ENCODE measurements at regions not wholly inside any gene's neighbourhood (a gene's known extent, or its start where the extent isn't known, plus 50 kb on each side); places are given as distances from the start of the nearest gene placed in this dataset.
"Not testable (repeated sequence)": the region's sequence is repeated elsewhere in the genome, so short reads cannot be mapped to it uniquely, and the experiment has no call there.

DNA sequence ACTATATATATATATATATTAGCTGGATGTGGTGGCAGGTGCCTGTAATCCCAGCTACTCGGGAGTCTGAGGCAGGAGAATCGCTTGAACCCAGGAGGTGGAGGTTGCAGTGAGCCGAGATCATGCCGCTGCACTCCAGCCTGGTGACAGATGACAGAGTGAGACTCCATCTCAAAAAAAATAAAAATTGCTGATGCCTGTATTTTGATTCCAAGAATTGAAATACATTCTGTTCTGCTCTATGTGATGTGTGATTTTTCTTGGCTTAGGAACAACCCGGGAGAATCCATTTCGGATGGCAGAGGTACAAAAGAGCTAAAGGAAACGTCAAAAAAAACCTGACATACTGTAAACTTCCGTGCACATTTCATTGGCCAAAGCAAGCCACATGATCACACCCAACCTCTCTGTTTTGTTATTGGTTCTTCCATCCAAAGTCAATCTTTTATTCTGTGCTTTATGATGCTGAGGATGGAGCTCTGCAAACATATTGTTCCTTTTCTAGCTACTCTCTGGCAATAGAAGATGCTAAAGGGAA lies 478.1 kb upstream of the MAP2 start:
- no peak for DNase-seq

DNA sequence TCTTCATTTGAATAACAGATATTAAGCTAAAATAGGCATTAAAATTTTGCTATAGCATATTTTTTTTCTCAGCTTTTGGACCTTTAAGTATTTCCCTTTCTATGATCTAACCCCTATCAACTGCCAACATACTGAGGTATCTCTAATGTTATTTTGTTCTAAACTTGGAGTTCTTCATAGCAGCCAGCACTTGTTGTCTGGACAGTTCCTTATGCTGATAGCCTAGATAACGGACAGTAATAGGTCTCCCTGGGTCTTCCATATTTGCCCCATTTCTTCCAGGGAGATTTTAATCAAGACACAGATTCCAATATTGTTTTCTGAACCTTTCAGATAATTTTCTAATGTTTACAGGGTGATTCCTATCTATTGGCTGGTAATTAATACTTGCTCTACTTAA lies 475.8 kb upstream of the MAP2 start:
- DNase-seq = no peak

DNA sequence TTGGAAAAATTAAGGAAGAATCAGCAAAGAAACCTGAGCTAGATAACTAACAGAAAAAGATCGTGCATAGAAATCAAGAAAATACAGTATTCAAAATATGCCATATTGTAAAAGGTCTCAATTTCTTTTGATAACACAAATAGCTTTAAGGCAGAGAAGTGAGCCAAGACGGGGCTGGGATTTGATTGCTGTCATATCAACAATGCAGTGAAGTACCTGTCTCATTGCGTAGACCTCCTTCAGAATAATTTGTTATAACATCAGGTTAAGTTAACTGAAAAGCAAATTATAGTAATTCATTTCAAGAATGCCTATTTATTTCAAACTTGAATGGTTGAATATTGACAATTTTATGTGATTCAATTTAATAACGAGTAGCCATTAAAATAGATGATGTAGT lies 453.8 kb upstream of the MAP2 start:
- no peak for DNase-seq

DNA sequence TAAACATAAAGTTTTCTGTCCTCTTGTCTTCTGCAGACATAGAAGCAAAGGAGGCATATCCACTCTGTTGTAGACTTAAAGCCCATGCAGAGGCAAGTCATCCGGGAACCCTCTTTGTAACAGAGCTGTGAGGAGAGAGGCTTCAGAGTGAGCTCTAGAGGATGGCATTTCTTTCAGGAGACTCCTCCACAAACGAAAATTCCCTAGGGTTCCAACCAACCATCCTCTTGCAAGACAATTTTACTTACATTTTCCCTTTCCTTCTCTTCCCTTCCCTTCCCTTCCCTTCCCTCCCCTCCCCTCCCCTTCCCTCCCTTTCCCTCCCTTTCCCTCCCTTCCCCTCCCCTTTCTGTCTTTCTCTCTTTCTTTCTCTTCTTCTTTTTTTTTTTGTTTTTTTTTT lies 446.3 kb upstream of the MAP2 start:
- no peak for DNase-seq

DNA sequence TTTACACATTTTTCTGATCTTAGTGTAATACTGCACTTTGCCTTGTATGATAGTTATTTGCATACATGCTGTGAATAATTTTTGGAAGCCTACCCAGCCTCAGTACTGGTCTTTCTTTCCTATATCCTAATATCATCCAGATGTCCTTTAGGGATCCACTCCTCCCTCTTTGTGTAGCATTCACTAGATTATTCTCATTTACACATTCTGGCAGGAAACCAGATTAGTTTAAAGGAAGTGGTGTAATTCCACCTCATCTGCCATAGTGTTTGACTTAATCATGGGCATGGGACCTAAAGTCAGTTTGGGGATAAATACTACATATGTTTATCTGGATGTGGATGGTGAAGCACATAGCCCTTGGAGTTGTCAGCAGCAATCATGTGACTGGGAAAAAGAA lies 444.9 kb upstream of the MAP2 start:
- no peak for DNase-seq

DNA sequence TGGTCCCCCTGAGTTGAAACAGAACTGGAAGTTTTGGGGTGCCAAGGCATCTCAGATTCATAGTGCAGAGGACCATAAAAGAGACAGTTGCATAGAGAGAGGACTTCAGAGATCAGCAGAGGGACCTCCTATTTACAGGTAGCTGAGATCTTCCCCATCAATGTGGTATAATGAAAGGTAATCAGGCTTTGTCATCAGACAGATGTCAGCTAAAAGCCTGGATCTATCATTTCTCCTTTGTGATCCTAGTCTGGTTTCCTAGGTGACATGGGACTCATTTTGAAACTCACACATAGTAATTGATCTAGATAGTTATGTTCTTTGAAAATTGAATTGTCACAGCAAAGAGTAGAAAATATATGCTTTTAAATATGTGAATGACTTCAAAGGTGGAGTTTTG lies 443.5 kb upstream of the MAP2 start:
- DNase-seq = no peak

DNA sequence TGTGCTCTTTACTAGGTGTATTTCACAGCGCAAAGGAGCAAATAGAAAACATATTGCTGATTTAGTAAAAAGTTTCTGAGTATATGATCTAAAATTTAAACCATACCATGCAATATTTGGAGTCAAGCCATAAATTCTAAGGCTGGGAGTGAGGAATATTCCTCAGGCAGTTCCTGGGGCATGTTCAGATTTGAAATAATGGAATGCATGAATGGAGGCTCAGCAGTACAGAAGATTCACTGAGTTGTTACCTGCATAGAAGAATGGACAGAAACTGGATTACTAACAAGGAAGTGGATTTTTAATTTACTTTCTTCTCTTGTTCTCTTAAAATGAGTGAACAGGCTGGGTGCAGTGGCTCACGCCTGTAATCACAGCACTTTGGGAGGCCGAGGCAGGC lies 441.0 kb upstream of the MAP2 start:
- DNase-seq = no peak

DNA sequence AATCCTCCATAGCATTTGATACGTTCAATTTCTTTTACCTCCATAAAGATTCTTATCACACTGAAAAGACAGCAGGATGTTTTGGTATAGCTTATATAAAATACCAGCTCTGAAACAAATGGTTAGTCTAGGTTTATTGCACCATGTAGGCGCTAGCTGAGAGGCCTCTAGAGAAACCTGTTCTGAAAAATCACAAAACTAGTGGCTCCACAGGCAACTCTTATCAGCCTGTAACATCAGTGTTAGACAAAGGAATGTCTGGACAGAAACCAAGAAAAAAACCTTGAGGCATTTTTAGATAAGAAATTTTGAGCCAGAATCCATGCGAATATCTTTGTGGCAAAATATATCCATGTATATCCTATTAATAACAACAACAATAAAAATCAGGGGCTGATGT lies 440.4 kb upstream of the MAP2 start:
- DNase-seq = no peak

DNA sequence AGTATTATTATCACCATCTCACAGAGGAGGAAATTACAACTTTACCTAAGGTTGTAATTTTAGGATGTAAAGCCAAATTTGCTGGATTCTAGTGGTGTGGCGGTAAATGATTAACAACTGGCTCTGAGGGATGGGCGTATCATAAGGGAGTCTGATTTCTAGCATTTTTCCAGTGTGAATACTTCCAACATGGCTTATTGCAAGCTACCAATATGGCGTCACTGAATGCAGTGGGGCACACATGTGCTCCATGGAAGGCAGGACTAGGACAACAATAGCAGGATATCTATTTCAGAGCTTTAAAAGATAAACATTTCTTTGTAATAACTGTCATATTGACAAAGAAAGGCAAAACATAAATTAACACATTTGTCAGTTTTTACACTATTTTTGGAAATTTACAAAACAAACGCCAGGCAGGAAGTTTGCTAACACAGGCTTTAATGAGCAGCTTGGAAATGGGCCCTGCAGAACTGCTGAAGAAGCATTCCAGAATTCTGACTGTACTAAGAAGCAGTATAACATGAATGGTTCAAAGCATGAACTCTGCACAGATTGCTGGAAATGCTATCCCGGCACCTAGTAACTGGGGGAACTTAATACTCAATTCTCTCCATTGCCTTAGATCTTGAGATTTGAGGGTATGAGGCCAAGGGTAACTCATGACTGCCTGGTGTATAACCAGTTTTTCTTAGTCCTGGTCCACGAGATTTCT lies 439.3 kb upstream of the MAP2 start:
- no peak for DNase-seq

DNA sequence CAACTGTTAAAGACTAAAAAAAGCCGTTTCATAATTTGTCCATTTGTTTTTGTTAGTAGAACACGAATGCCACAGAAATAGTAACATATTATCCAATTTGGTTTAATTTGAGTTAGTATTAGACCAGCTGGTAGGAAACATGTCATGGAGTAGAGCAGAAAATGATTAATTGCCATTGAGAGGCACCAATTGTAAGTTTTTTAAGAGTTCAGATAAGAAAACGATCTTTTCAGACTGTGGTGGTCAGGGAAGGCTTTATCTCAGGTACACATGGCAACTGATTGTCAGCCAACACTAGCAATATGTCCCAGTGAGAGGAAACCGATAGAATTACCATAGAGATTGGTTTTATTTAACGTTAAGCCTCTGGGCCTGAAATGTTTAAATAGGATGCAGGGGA lies 438.2 kb upstream of the MAP2 start:
- DNase-seq = no peak

DNA sequence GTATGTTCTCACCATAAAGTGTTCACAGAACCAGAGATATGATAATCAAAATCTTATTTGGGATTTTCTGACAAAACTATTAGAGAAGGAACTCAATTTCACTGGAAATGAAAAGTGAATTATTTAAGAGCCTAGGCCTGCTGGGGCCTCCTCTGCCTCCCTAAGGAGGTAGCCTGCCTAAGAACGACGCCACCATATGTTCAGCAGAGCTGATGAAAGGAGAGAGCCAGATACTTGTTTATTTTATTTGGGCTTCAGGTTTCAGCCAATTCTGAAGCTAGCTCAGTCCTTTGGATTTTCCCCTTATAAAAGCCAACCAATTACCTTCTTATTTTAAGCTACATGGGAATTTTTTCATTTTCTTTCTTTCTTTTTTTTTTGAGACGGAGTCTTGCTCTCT lies 433.1 kb upstream of the MAP2 start:
- no peak for DNase-seq

DNA sequence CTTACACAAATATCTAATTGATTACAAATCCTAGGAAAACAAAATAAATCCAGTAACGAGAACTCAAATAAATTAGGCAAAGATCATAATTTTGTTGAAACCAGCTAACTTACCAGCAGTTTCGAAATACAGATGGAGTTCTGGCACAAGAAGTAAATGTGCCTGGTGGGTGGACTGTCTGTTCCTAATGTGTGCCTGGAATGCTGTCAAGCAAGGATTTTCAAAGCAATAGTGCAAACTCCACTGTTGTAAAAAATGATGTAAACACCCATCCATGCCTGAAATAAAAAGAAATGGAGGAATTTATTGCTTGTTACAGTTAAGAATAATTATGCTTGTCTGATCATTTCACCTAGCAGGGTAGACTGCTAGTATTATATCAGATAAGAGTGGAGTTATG lies 423.9 kb upstream of the MAP2 start:
- no peak for DNase-seq

DNA sequence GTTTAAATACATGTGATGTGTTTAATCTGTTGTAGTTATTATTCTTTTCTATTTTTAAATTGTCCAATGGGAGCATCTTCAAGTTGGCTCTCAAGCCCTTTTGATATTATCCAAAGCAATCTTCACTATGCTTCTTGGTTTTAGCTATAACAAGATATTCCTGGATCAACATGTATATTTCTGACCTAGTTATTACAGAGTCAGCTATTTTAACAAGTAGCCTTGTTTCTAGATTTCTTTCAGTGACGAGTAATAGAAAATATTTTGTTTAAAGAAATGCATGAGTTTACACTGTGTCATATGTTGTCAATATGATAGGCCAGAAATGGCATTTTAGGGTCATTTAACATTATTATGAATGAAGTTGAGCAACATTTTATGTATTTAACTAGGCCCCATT lies 421.8 kb upstream of the MAP2 start:
- no peak for DNase-seq

DNA sequence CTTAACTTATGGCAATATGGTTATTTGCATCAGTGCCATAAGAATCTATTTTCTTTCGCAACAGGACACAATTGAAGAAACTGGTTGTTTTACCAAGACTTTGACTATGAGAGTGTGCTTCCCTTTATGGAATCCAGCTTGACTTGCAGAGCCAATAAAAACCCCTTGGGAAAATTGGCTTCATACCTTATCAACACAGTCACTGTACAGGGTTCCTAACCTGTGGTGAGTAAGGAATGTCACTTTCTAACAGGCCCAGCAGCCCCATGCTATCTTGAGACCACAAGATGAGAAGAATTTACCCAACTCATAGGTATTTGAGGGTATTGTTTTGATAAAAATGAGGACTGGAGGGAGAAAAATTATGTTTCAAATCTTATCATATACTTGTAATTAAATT lies 418.5 kb upstream of the MAP2 start:
- DNase-seq = no peak

DNA sequence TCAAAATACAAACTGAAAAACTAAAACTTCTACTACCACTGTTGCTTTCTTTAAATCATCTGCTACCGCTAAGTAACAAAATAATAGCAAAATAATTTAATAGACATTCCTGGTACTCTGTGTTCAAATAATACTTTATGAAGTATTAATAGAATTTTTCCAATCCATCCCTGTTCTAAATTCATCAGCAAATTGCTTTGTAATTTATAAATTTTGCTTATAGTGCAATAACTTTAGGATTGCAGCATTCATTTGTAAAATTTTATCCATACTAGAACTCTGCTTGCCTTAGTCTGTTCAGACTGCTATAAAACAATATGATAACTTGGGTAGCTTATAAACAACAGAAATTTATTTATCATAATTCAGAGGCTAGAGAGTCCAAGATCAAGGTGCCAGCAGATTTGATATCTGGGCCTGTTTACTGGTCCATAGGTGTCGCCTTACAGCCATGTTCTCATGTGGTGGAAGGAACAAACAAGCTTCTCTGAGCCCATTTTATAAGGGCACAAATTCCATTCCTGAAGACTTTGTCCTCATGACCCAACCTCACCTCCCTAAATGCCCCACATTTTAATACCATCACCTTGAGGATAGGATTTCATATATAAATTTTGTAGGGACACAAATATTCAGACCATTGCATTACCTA lies 415.1 kb upstream of the MAP2 start:
- DNase-seq = no peak

DNA sequence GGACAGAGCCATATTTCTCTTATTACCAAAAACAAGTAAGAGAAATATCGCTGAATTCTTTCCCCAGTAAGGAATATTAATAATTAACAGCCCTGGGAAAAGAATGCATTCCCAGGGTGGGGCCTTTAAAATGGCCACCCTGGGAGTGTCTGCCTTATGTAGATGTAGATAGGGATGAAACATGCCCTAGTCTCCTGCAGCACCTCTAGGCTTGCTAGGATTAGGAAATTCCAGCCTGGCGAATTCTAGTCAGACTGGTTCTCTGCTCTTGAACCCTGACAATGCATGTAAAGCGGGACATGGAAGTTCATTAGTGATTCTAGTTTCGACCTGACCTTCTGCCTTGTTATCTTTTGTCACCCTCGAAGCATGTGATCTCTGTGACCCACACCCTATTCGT lies 405.2 kb upstream of the MAP2 start:
- not testable (repeated sequence) for DNase-seq

DNA sequence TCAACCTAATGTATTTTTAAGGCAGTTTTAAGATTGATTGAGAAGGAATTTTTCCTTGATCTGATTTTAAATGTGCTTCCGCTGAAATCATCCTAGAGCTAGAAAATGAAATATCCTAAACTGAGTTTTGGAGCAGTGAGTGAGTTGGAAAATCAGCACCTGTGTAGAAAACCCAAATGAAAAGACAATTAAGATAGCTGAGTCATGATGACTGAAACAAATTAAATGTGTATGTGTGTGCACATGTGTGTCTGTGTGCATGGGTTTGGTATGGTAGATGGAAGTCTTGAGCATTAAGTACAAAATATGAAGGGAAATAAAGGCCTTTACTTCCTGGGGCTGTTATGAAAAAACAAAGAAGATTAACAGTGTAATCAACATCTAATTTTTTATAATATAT lies 394.6 kb upstream of the MAP2 start:
- DNase-seq = no peak

DNA sequence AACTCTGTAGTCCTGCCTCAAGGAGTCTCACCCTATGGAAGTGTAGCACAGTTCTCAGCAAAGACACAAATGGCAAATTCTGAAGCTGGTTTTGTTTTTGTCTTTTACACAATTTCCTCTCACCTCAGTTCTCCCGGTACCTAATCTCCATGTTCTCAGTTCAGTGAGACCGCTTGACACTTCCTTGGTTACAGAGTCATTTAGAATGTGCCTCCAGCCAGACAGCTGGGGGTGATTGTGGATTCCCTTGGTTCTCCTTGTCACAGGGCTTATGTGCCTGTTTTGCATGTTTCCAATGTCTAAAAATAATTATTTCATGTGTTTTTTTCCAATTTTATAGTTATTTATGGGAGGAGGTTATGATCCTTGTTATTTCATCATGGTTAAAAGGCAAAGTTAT lies 379.5 kb upstream of the MAP2 start:
- DNase-seq = no peak

DNA sequence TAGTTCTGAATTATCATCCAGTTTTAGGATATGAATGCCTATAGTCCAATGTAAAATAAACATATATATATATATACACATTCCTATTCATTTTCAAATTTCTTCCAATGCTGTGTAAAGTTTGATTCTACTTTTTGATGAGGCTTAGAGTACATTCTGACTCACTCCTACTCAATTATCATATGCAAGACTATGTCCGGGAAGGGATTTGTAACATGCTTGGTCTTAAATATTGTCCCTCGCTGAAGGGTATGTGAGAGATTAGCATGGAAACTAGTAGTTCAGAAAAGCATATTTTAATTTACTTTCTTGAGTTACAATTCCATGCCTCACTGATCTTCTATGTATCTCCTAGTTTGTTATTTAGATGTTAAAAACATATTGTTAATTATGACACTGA lies 377.7 kb upstream of the MAP2 start:
- no peak for DNase-seq

DNA sequence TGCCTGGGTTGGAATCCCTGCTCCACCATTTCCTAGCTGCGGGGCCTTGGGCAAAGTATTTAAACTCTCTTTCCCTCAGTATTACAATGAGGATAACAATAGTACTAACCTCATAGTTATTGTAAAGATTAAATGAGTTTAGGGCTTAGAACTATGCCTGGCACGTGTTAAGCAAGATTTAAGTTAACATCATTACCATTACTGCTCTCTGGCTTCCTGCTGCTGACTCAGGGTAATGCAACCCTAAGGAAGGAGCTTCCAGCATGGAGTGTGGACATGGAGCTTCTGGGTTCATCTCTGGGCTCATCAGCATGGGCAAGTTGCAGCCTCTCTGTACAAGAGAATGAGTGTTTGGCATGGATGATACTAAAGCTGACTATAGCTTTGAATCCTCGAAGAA lies 374.2 kb upstream of the MAP2 start:
- DNase-seq = no peak

DNA sequence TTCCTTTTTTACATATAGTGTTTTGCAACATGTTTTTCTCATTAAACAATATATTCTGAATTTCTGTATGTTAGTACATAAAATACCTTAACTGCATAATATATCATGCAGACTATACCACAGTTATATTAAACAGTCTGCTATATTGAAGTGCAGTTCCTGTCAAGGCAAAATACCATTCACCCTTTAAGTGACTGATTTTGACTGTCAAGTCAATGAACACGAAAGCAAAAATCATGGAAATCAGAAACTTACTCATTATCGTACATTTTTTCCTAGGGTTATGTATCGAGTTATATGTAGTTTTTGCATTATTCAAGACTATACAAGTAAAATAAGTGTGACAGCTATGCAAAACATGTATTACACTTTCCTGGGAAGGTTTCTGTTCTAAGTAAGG lies 361.6 kb upstream of the MAP2 start:
- DNase-seq = no peak

DNA sequence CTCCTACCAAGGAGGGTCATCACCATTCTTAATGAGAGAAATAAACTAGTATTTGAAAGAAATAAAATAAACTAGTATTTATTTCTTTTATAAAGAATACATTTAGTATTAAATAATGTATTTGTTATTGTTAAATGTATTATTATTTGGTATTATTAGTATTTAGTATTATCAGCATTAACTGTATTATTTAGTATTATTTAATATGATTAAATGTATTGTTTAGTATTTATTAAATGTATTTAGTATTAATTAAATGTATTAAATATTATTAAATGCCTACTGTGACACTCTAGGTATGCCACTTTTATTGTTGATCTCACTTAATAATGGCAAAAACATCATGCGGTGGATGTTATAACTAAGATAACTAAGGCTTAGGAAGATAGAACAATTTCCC lies 353.6 kb upstream of the MAP2 start:
- DNase-seq = no peak

DNA sequence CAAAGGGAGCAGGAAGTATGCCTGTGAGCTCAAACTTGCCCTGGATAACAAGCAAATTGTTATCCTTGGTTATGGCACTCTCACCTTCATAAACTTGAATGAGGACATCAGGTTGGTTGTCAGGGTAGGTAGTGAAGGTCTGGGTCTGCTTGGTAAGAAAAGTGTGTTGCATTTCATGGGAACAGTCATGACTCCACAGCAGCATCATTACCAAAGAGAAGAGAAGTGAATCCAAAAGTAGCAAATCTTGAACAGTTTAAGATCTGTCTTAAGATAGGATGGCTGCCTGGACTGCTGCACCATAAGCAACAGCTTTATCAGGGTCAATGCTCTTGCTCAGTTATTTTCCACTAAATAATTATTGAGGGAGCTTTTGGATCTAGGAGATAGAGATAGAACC lies 350.7 kb upstream of the MAP2 start:
- no peak for DNase-seq

DNA sequence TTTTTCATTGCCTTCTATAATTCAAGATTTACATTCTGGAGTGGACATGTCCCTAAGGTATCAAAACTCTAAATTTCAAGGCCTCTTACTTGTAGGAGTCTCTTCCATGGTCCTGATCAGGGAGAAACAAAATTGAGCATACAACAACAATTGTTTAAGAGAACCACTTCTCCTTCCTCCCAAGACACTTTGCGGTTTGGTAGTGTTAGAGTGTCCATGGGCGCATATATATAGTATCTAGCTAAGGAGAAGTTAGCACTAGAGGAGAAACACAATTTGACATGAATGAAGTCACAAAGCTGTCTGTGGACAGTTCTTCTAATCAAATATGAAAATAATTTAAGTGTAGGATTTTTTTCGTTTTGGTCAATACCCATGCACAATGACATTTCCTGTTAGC lies 349.1 kb upstream of the MAP2 start:
- DNase-seq = no peak

DNA sequence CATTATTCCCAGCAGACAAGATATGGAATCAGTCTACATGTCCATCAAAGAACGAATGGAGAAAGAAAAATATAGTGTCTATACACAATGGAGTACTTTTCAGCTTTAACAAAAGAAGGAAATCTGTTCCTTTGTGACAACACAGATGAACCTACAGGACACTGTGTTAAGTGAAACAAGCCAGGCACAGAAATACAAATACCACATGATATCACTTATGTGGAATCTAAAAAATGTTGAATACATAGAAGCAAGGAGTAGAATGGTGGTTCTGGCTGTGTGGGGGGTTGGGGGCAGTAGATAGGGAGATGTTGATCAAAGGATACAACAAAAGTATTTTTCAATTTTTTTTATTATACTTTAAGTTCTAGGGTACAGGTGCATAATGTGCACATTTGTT lies 347.7 kb upstream of the MAP2 start:
- DNase-seq = no peak
